ENCODE measurements at regions not wholly inside any gene's neighbourhood (a gene's known extent, or its start where the extent isn't known, plus 50 kb on each side); places are given as distances from the start of the nearest gene placed in this dataset.

- Histone ChIP-seq H2AK9ac (replicated peaks; ENCODE audit: low read depth, low read length, poor library complexity) (no peak overlapping the region), H3K9me1 (ENCODE audit: insufficient read depth, low read length) (no peaks in the 10 kb centered on the region), H3K9ac (ENCODE audit: low read depth, low read length) (no peak overlapping the region), H2BK20ac (ENCODE audit: low read depth, low read length) (no peak overlapping the region), H3K4ac (ENCODE audit: low read depth, low read length) (no peak overlapping the region), H3K9me3 (ENCODE audit: control insufficient read depth, insufficient read depth, low read length) (peaks cover 37% of the 10 kb centered on the region), H2BK120ac (ENCODE audit: low read depth, low read length) (no peak overlapping the region), H4K20me1 (ENCODE audit: insufficient read depth, low read length) (no peaks in the 10 kb centered on the region), H3K27ac (ENCODE audit: insufficient read depth, low read length) (no peak overlapping the region), H3K4me2 (ENCODE audit: low read depth, low read length) (no peak overlapping the region), H3K56ac (ENCODE audit: extremely low read depth, insufficient read depth, low read length) (no peak overlapping the region), H3K4me3 (ENCODE audit: insufficient read depth, low read depth, low read length) (no peak overlapping the region), H3K36me3 (ENCODE audit: control insufficient read depth, insufficient read depth, low read length) (no peaks in the 10 kb centered on the region), H4K5ac (ENCODE audit: low read depth, low read length) (no peak overlapping the region), H4K8ac (ENCODE audit: low read depth in 2 of 2, low read length in 2 of 2) (no peak overlapping the region), H3K4me1 (ENCODE audit: control insufficient read depth, insufficient read depth, low read length) (no peaks in the 10 kb centered on the region), H4K91ac (ENCODE audit: insufficient read depth, low read depth, low read length) (no peak overlapping the region), H3K79me1 (ENCODE audit: low read depth in 1 of 2, low read length in 2 of 2) (no peaks in the 10 kb centered on the region), H3K18ac (ENCODE audit: low read depth, low read length) (no peak overlapping the region), H3K14ac (replicated peaks; ENCODE audit: low read depth, low read length) (no peak overlapping the region), H3K27me3 (ENCODE audit: control insufficient read depth, insufficient read depth, low read length) (no peaks in the 10 kb centered on the region), H2AFZ (replicated peaks; ENCODE audit: low read length, poor library complexity) (no peak overlapping the region), H2BK5ac (ENCODE audit: low read depth, low read length, poor library complexity, severe bottlenecking) (no peak overlapping the region), H2BK15ac (ENCODE audit: low read depth, low read length) (no peak overlapping the region), H3K23ac (ENCODE audit: low read depth, low read length) (no peak overlapping the region), H2AK5ac (ENCODE audit: low read depth, low read length) (no peak overlapping the region)
- ATAC-seq (ENCODE audit: low read depth) (no peak), DNase-seq (no peak)
- BruUV-seq (replicated peaks): no TSS peak
- dilution Hi-C loops (cut with HindIII; ENCODE audit: low sequenced_read_pairs, unreplicated experiment) (no loop called here), in situ Hi-C loops (cut with MboI; ENCODE audit: low sequenced_read_pairs) (no loop called here), intact Hi-C loops (cut with micrococcal nuclease) (no loop called here)
- TF ChIP-seq SMC3 (IDR thresholded peaks at IDR 0.05; ENCODE audit: low read depth, low read length): no peak
- no peak for TF ChIP-seq BHLHE40 (IDR thresholded peaks at IDR 0.05; ENCODE audit: low read depth, low read length)
- no peak for TF ChIP-seq RCOR1 (IDR thresholded peaks at IDR 0.05; ENCODE audit: insufficient replicate concordance, low read length)
- no peak for TF ChIP-seq MAFK (IDR thresholded peaks at IDR 0.05; ENCODE audit: low read depth, low read length)
- no peak for TF ChIP-seq ELK1 (IDR thresholded peaks at IDR 0.05; ENCODE audit: borderline replicate concordance, low read depth, low read length)
- TF ChIP-seq MXI1 (IDR thresholded peaks at IDR 0.05; ENCODE audit: borderline replicate concordance, low read depth, low read length): no peak
- no peak for TF ChIP-seq MAZ (IDR thresholded peaks at IDR 0.05; ENCODE audit: borderline replicate concordance, low read depth, low read length)
- TF ChIP-seq POLR2A (IDR thresholded peaks at IDR 0.05; ENCODE audit: low read depth, low read length): no peak
- TF ChIP-seq FOS (IDR thresholded peaks at IDR 0.05; ENCODE audit: low read depth, low read length): no peak
- no peak for TF ChIP-seq CEBPB (IDR thresholded peaks at IDR 0.05; ENCODE audit: low read depth, low read length)
- TF ChIP-seq RAD21 (IDR thresholded peaks at IDR 0.05; ENCODE audit: low read length): no peak
- POLR2A ChIA-PET (ENCODE audit: unreplicated experiment): no interaction called here
- WGBS, 2 experiments (ENCODE audit: extremely low coverage in 2 of 2, insufficient read length in 1 of 2): 63% methylated on average over 7 of the region's 11 CpGs; no CpG with 5 or more reads in 1 of the 2 experiments
- CTCF ChIA-PET: no interaction called here
These were observed 1026.0 kb downstream of the TBC1D22A start for GRCh38 chr22:47788461-47788860.

Measured in IMR-90 (cell line).